ENCODE measurements at regions not wholly inside any gene's neighbourhood (a gene's known extent, or its start where the extent isn't known, plus 50 kb on each side); places are given as distances from the start of the nearest gene placed in this dataset.

- ATAC-seq (ENCODE audit: low read depth) (no peak), DNase-seq (no peak)
- no peak overlapping the region for H2AFZ ChIP-seq (replicated peaks; ENCODE audit: low read length, poor library complexity)
- no peak overlapping the region for H2BK120ac ChIP-seq (ENCODE audit: low read depth, low read length)
- POLR2A ChIA-PET (ENCODE audit: unreplicated experiment): no interaction called here
- H3K14ac ChIP-seq (replicated peaks; ENCODE audit: low read depth, low read length): no peak overlapping the region
- H3K18ac ChIP-seq (ENCODE audit: low read depth, low read length): no peak overlapping the region
- H3K9me1 ChIP-seq (ENCODE audit: insufficient read depth, low read length): no peaks in the 10 kb centered on the region
- H3K23ac ChIP-seq (ENCODE audit: low read depth, low read length): no peak overlapping the region
- H3K4me1 ChIP-seq (ENCODE audit: control insufficient read depth, insufficient read depth, low read length): no peaks in the 10 kb centered on the region
- no peak overlapping the region for H3K4me2 ChIP-seq (ENCODE audit: low read depth, low read length)
- H3K56ac ChIP-seq (ENCODE audit: extremely low read depth, insufficient read depth, low read length): no peak overlapping the region
- H3K9ac ChIP-seq (ENCODE audit: low read depth, low read length): no peak overlapping the region
- H3K27ac ChIP-seq (ENCODE audit: insufficient read depth, low read length): no peak overlapping the region
- intact Hi-C loops (cut with micrococcal nuclease) (no loop called here), in situ Hi-C loops (cut with MboI; ENCODE audit: low sequenced_read_pairs) (no loop called here), dilution Hi-C loops (cut with HindIII; ENCODE audit: low sequenced_read_pairs, unreplicated experiment) (no loop called here)
- H4K8ac ChIP-seq (ENCODE audit: low read depth in 2 of 2, low read length in 2 of 2): no peak overlapping the region
- H4K91ac ChIP-seq (ENCODE audit: insufficient read depth, low read depth, low read length): no peak overlapping the region
- no peak overlapping the region for H2BK15ac ChIP-seq (ENCODE audit: low read depth, low read length)
- H3K27me3 ChIP-seq (ENCODE audit: control insufficient read depth, insufficient read depth, low read length): no peaks in the 10 kb centered on the region; the same call in 1 of the 2 replicates
- no peak overlapping the region for H2AK5ac ChIP-seq (ENCODE audit: low read depth, low read length)
- H3K4me3 ChIP-seq (ENCODE audit: insufficient read depth, low read depth, low read length): no peak overlapping the region
- WGBS, 2 experiments (ENCODE audit: extremely low coverage in 2 of 2, insufficient read length in 1 of 2): no CpG with 5 or more reads among the region's 3 CpGs
- no peak overlapping the region for H3K4ac ChIP-seq (ENCODE audit: low read depth, low read length)
- no peak overlapping the region for H2AK9ac ChIP-seq (replicated peaks; ENCODE audit: low read depth, low read length, poor library complexity)
- H3K79me1 ChIP-seq (ENCODE audit: low read depth in 1 of 2, low read length in 2 of 2): no peaks in the 10 kb centered on the region
- no peaks in the 10 kb centered on the region for H3K9me3 ChIP-seq (ENCODE audit: control insufficient read depth, insufficient read depth, low read length)
- CTCF ChIA-PET: no interaction called here
- H2BK5ac ChIP-seq (ENCODE audit: low read depth, low read length, poor library complexity, severe bottlenecking): no peak overlapping the region
- H3K36me3 ChIP-seq (ENCODE audit: control insufficient read depth, insufficient read depth, low read length): no peaks in the 10 kb centered on the region
- H2BK20ac ChIP-seq (ENCODE audit: low read depth, low read length): no peak overlapping the region
- H4K5ac ChIP-seq (ENCODE audit: low read depth, low read length): no peak overlapping the region
- no TSS peak for BruUV-seq (replicated peaks)
- TF ChIP-seq CHD1 (IDR thresholded peaks at IDR 0.05; ENCODE audit: low read depth, low read length) (no peak), SMC3 (IDR thresholded peaks at IDR 0.05; ENCODE audit: low read depth, low read length) (no peak), POLR2A (IDR thresholded peaks at IDR 0.05; ENCODE audit: low read depth, low read length) (no peak), BHLHE40 (IDR thresholded peaks at IDR 0.05; ENCODE audit: low read depth, low read length) (no peak), RFX5 (IDR thresholded peaks at IDR 0.05; ENCODE audit: low read depth, low read length) (no peak)
- TF ChIP-seq, protein P1, sequence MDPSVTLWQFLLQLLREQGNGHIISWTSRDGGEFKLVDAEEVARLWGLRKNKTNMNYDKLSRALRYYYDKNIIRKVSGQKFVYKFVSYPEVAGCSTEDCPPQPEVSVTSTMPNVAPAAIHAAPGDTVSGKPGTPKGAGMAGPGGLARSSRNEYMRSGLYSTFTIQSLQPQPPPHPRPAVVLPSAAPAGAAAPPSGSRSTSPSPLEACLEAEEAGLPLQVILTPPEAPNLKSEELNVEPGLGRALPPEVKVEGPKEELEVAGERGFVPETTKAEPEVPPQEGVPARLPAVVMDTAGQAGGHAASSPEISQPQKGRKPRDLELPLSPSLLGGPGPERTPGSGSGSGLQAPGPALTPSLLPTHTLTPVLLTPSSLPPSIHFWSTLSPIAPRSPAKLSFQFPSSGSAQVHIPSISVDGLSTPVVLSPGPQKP (IDR thresholded peaks at IDR 0.05; ENCODE audit: borderline replicate concordance, low read depth, low read length): no peak
- H4K20me1 ChIP-seq (ENCODE audit: insufficient read depth, low read length): no peaks in the 10 kb centered on the region
Measured at GRCh38 chr9:107861075-107861474, 371.5 kb upstream of the KLF4 start.
